OCI-LY7 (cell line): ENCODE measurements at regions not wholly inside any gene's neighbourhood (a gene's known extent, or its start where the extent isn't known, plus 50 kb on each side); places are given as distances from the start of the nearest gene placed in this dataset.

Source experiments
- BruUV-seq: library from RNA; stranded (reverse); fragments of 400-500 nt; replicated peaks from 2 replicates; lab custom pipeline; 2021; lab: Mats Ljungman, UMichigan
- CTCF ChIA-PET: fragments of 300-600 bp; sonication (Branson Sonifier 250); formaldehyde crosslinking; loops from one replicate; lab custom pipeline; 2022; ENCODE audit warnings: antibody characterized with exemption; ENCODE audit not compliant: unreplicated experiment; lab: Charles Lee
- POLR2A ChIA-PET: fragments of 300-600 bp; sonication (Branson Sonifier 250); formaldehyde crosslinking; loops from one replicate; lab custom pipeline; 2022; ENCODE audit warnings: antibody characterized with exemption; lab: Charles Lee
- DNase-seq: peaks from one replicate; pipeline ENCODE4 v3.0.0-alpha.2; 2015; ENCODE audit warnings: low spot score
- H2AFZ ChIP-seq: fragments of 200-600 bp; sonication (generic), shearing (Covaris generic); 2 replicates; pipeline ENCODE4 v1.6.1; 2014; ENCODE audit warnings: mild to moderate bottlenecking, antibody characterized with exemption, low read length, moderate library complexity
- H3K27ac ChIP-seq: fragments of 200-600 bp; sonication (generic); 2 replicates; pipeline ENCODE4 v1.5.1; 2014; ENCODE audit warnings: mixed run types, low read depth, mild to moderate bottlenecking, moderate library complexity, low read length, inconsistent platforms; ENCODE audit not compliant: poor library complexity, severe bottlenecking
- H3K36me3 ChIP-seq: fragments of 200-600 bp; sonication (generic); 2 replicates; pipeline ENCODE4 v1.6.1; 2014; ENCODE audit warnings: mild to moderate bottlenecking, antibody characterized with exemption, low read length, moderate library complexity, mixed read lengths; ENCODE audit not compliant: insufficient read depth
- H3K4me1 ChIP-seq: fragments of 200-600 bp; sonication (generic); 2 replicates; pipeline ENCODE4 v1.5.1; 2014; ENCODE audit warnings: mild to moderate bottlenecking, low read length; ENCODE audit not compliant: insufficient read depth, poor library complexity, severe bottlenecking
- H3K4me2 ChIP-seq: fragments of 200-600 bp; sonication (generic); 2 replicates; pipeline ENCODE4 v1.6.1; 2014; ENCODE audit warnings: mild to moderate bottlenecking, low read length
- H3K4me3 ChIP-seq: fragments of 200-600 bp; sonication (generic); 2 replicates; pipeline ENCODE4 v1.5.1; 2014; ENCODE audit warnings: mild to moderate bottlenecking, low read depth, low read length; ENCODE audit not compliant: poor library complexity, severe bottlenecking
- H3K79me2 ChIP-seq: fragments of 200-600 bp; sonication (generic); 2 replicates; pipeline ENCODE4 v1.6.1; 2016; ENCODE audit warnings: low read depth, mild to moderate bottlenecking, low read length, moderate library complexity, mixed read lengths; ENCODE audit not compliant: insufficient read depth
- H3K9me2 ChIP-seq: fragments of 200-600 bp; sonication (generic); 2 replicates; pipeline ENCODE4 v1.6.1; 2016; ENCODE audit warnings: mild to moderate bottlenecking, low read length, mixed read lengths; ENCODE audit not compliant: insufficient read depth
- H3K9me3 ChIP-seq: fragments of 200-600 bp; sonication (generic); 2 replicates; pipeline ENCODE4 v1.6.1; 2014; ENCODE audit warnings: mild to moderate bottlenecking, mixed run types, low read length, mixed read lengths
- H4K20me1 ChIP-seq: fragments of 200-600 bp; sonication (generic); 2 replicates; pipeline ENCODE4 v1.6.1; 2014; ENCODE audit warnings: mild to moderate bottlenecking, antibody characterized with exemption, low read length, moderate library complexity, mixed read lengths; ENCODE audit not compliant: insufficient read depth
- EZH2phosphoT487 ChIP-seq: fragments of 200-600 bp; sonication (generic); IDR thresholded peaks from 2 replicates; pipeline ENCODE4 v1.6.1; 2018; ENCODE audit warnings: low read depth, borderline replicate concordance, mild to moderate bottlenecking, mixed run types, antibody characterized with exemption, low read length, moderate library complexity, mixed read lengths
- intact Hi-C: fragments of 100-400 bp; cut with micrococcal nuclease; formaldehyde crosslinking; loops from one replicate; pipeline ENCODE4 v1.10.0; 2022; ENCODE audit not compliant: unreplicated experiment
- TF ChIP-seq, protein P1 (sequence below): fragments of 200-600 bp; sonication (generic); conservative IDR thresholded peaks from 2 replicates; pipeline ENCODE4 v1.5.1; 2014; ENCODE audit warnings: mild to moderate bottlenecking, antibody characterized with exemption, low read length, moderate library complexity, mixed read lengths

DNA sequence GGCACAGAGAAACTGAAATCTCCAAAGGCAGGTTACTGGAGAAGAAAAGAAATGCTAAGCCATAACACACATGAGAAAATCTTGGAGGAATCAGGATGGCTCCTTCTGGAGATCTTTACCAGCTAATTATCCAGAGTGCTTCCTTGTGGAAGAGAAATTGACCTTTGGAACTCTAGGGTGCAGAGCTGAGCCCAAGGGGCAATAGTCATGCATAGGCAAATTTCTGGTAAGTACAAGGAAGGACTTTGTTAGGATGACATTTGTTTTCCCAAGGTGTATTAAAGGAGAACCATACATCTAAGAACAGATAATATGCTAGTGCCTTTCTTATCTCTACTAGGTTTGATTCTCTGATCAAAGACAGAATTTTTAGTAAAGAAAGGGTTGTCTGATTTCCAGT is 670.6 kb downstream of the DHX35 start:
- no peaks in the 10 kb centered on the region for H3K79me2 ChIP-seq
- DNase-seq, result no peak
- H3K27ac ChIP-seq, result no peak overlapping the region
- TF ChIP-seq, protein P1, sequence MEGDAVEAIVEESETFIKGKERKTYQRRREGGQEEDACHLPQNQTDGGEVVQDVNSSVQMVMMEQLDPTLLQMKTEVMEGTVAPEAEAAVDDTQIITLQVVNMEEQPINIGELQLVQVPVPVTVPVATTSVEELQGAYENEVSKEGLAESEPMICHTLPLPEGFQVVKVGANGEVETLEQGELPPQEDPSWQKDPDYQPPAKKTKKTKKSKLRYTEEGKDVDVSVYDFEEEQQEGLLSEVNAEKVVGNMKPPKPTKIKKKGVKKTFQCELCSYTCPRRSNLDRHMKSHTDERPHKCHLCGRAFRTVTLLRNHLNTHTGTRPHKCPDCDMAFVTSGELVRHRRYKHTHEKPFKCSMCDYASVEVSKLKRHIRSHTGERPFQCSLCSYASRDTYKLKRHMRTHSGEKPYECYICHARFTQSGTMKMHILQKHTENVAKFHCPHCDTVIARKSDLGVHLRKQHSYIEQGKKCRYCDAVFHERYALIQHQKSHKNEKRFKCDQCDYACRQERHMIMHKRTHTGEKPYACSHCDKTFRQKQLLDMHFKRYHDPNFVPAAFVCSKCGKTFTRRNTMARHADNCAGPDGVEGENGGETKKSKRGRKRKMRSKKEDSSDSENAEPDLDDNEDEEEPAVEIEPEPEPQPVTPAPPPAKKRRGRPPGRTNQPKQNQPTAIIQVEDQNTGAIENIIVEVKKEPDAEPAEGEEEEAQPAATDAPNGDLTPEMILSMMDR, result no peak
- TF ChIP-seq EZH2phosphoT487, result no peak
- H3K9me2 ChIP-seq, result no peaks in the 10 kb centered on the region
- no peaks in the 10 kb centered on the region for H3K9me3 ChIP-seq
- H3K4me3 ChIP-seq, result no peak overlapping the region
- no TSS peak for BruUV-seq
- H4K20me1 ChIP-seq, result no peaks in the 10 kb centered on the region
- no peaks in the 10 kb centered on the region for H3K4me1 ChIP-seq
- no peak overlapping the region for H2AFZ ChIP-seq
- ChIA-PET POLR2A (interaction anchor here (0.9 kb wide), 1 partner anchor 163 kb away, joined by 3 read pairs; no protein-coding TSS in a partner anchor), CTCF (no interaction called here)
- H3K4me2 ChIP-seq, result no peak overlapping the region
- intact Hi-C loops, result no loop called here
- no peaks in the 10 kb centered on the region for H3K36me3 ChIP-seq

DNA sequence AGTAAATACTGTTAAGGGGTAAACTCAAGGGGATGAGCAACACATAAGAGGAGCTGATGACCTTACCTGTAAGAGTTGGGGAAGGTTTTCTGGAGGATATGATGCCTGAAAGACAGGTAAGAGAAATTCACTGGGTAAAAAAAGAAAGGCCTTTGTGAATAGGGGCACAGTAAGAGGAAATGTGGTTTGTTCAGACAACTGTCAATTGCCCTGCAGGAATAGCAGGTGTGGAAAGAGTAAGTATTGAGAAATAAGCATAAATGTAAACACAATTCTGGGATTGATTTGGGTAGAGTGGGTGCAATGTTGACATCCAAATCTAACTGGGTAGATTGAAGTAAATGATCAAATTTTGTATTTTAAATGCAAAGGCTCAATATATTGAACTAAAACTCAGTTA is 670.0 kb downstream of the DHX35 start:
- H3K4me1 ChIP-seq, result no peaks in the 10 kb centered on the region
- intact Hi-C loops, result no loop called here
- H3K9me3 ChIP-seq, result no peaks in the 10 kb centered on the region
- no peaks in the 10 kb centered on the region for H3K79me2 ChIP-seq
- H3K36me3 ChIP-seq, result no peaks in the 10 kb centered on the region
- POLR2A ChIA-PET, result no interaction called here
- CTCF ChIA-PET, result no interaction called here
- H4K20me1 ChIP-seq, result no peaks in the 10 kb centered on the region
- H3K9me2 ChIP-seq, result no peaks in the 10 kb centered on the region
- H3K27ac ChIP-seq, result no peak overlapping the region
- TF ChIP-seq, protein P1, result no peak
- TF ChIP-seq EZH2phosphoT487, result no peak
- no peak overlapping the region for H3K4me3 ChIP-seq
- no peak overlapping the region for H3K4me2 ChIP-seq
- no peak for DNase-seq
- no peak overlapping the region for H2AFZ ChIP-seq
- BruUV-seq, result no TSS peak

DNA sequence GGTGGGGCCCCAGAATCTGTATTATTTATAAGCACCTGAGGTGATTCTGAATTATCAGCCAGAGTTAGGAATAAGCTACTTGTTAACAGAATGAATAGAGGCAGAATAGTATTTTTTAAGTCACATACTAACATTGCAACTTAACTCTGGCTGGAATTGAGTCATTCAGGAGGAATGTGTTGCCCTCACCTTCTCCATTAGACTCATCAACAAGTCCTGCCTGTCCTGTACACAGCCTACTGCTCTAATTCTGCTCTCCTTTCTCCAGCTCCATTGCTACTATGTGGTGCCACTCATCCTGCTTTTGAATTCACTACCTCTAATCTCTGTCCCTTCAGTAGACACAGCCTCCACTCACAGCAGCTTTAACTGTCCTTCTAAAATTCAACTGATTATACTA is 669.4 kb downstream of the DHX35 start:
- ChIA-PET POLR2A (no interaction called here), CTCF (no interaction called here)
- BruUV-seq, result no TSS peak
- no peaks in the 10 kb centered on the region for H3K9me3 ChIP-seq
- H3K9me2 ChIP-seq, result no peaks in the 10 kb centered on the region
- TF ChIP-seq, protein P1, result no peak
- TF ChIP-seq EZH2phosphoT487, result no peak
- no peaks in the 10 kb centered on the region for H3K79me2 ChIP-seq
- H3K27ac ChIP-seq, result no peak overlapping the region
- H3K4me3 ChIP-seq, result no peak overlapping the region
- no peak for DNase-seq
- H3K4me1 ChIP-seq, result no peaks in the 10 kb centered on the region
- intact Hi-C loops, result no loop called here
- H2AFZ ChIP-seq, result no peak overlapping the region
- H3K4me2 ChIP-seq, result no peak overlapping the region
- no peaks in the 10 kb centered on the region for H4K20me1 ChIP-seq
- H3K36me3 ChIP-seq, result no peaks in the 10 kb centered on the region
